ENCODE measurements at regions not wholly inside any gene's neighbourhood (a gene's known extent, or its start where the extent isn't known, plus 50 kb on each side); places are given as distances from the start of the nearest gene placed in this dataset.

DNA sequence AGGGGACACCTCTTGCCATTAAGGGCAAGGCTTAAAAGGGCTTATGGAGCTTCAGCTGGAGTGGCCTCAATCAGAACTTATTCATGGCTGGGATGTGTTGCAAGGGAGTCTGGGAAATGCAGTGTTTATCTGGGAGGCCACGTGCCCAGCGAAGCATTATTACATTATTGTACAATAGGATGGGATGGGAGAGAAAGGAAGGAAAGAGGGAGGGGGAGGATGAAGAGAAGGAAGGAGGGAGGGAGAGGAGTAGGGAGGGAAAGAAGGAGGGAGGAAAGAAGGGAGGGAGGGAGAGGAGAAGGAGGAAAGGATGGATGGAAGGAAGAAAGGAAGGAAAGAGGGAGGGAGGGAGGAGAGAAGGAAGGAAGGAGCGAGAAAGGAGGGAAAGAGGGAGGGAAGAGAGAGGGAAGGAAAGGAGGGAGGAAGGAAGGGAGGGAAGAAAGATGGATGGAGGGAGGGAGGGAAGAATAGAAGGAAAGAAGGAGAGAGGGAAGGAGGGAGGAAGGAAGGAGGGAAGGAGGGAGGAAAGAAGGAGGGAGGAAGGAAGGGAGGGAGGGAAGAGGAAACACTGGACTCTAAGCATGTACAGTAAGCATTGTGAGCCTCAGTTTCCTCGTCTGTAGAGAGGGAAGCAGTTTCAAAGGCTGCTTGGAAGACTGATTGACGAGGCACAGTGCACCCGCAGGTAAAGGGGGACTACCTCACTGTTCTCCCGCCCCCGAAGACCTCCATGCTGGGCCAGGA, 62.2 kb downstream of the MYEOV start:
- TF ChIP-seq ZNF558 (tag by site-specific recombination; IDR thresholded peaks at IDR 0.05) (no peak), ZNF140 (tag by site-specific recombination; IDR thresholded peaks at IDR 0.05) (no peak), ZNF121 (tag by site-specific recombination; IDR thresholded peaks at IDR 0.05) (no peak)

Data from HEK293 (cell line).